Fibroblast of pulmonary artery (primary cell): ENCODE measurements at regions not wholly inside any gene's neighbourhood (a gene's known extent, or its start where the extent isn't known, plus 50 kb on each side); places are given as distances from the start of the nearest gene placed in this dataset.
"Not testable (repeated sequence)": the region's sequence is repeated elsewhere in the genome, so short reads cannot be mapped to it uniquely, and the experiment has no call there.

Experiments
- DNase-seq: peaks from one replicate; pipeline ENCODE4 v3.0.0-alpha.2; 2010; ENCODE audit warnings: low read depth
- H3K4me3 ChIP-seq: replicated peaks from 2 replicates; pipeline ENCODE4 v1.5.1; 2011; ENCODE audit warnings: low read depth, mild to moderate bottlenecking, control low read depth, low read length, moderate library complexity
- CTCF ChIP-seq: IDR thresholded peaks from 2 replicates; pipeline ENCODE4 v1.5.1; 2011; ENCODE audit warnings: mild to moderate bottlenecking, control low read depth, low read length, inconsistent platforms; ENCODE audit errors: missing control alignments

GRCh38 chr5:25301836-25302235 lies 657.1 kb upstream of the CDH10 start:
- H3K4me3 ChIP-seq, result no peak overlapping the region
- DNase-seq, result no peak
- no peak for TF ChIP-seq CTCF

- DNase-seq, result no peak
- H3K4me3 ChIP-seq, result no peak overlapping the region
- no peak for TF ChIP-seq CTCF
These were observed 650.3 kb upstream of the CDH10 start for GRCh38 chr5:25295067-25295466.

- not testable (repeated sequence) for DNase-seq, H3K4me3 ChIP-seq
These were observed 645.0 kb upstream of the CDH10 start for GRCh38 chr5:25289766-25290165.

- no peak for DNase-seq
- TF ChIP-seq CTCF, result no peak
- H3K4me3 ChIP-seq, result no peak overlapping the region
These were observed 641.5 kb upstream of the CDH10 start for GRCh38 chr5:25286319-25286718.

- TF ChIP-seq CTCF, result no peak
- H3K4me3 ChIP-seq, result no peak overlapping the region
- no peak for DNase-seq
These were observed 640.4 kb upstream of the CDH10 start for GRCh38 chr5:25285136-25285535.

- not testable (repeated sequence) for DNase-seq, H3K4me3 ChIP-seq
These were observed 618.7 kb upstream of the CDH10 start for GRCh38 chr5:25263507-25263906.

- no peak for TF ChIP-seq CTCF
- no peak for DNase-seq
- no peak overlapping the region for H3K4me3 ChIP-seq
These were observed 617.4 kb upstream of the CDH10 start for GRCh38 chr5:25262221-25262620.

- TF ChIP-seq CTCF, result no peak
- no peak for DNase-seq
- no peak overlapping the region for H3K4me3 ChIP-seq
These were observed 610.4 kb upstream of the CDH10 start for GRCh38 chr5:25255128-25255527.
